GM18505 (cell line): ENCODE measurements at regions not wholly inside any gene's neighbourhood (a gene's known extent, or its start where the extent isn't known, plus 50 kb on each side); places are given as distances from the start of the nearest gene placed in this dataset.

Experiments used
- ATAC-seq: cut with Tn5 transposase; IDR thresholded peaks from one replicate; pipeline ENCODE4 v1.9.1; 2021; ENCODE audit not compliant: unreplicated experiment
- POLR2A ChIP-seq: IDR thresholded peaks from 4 replicates; pipeline ENCODE4 v1.6.1; 2011; ENCODE audit warnings: borderline replicate concordance; ENCODE audit not compliant: insufficient read depth, insufficient read length; ENCODE audit errors: extremely low read depth

- ATAC-seq = no peak
- TF ChIP-seq POLR2A = no peak
These were observed 76.6 kb upstream of the SPATA13 start for GRCh38 chr13:24083722-24084421.

DNA sequence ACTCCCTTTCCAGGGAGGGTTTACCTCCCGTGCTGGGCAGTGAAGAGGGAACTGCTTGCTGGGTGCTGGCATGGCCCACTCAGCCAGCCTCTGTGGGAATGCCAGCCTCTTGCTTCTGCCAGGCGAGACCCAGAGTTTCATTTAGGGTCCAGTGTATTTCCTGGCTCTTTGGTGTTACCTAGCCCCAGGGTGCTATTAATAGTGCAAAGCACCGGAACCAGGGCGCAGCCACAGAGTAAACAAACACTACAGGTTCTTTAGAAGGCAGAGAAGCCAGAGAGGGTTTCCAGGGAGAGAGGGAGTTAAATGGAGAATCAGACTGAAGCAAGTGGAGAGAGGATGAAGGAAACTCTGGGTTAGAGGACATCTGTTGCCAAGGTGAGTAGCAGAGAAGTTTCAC, 74.9 kb upstream of the SPATA13 start:
- no peak for ATAC-seq
- no peak for TF ChIP-seq POLR2A

GRCh38 chr13:24086642-24087041, 73.9 kb upstream of the SPATA13 start:
- ATAC-seq = no peak
- no peak for TF ChIP-seq POLR2A

DNA sequence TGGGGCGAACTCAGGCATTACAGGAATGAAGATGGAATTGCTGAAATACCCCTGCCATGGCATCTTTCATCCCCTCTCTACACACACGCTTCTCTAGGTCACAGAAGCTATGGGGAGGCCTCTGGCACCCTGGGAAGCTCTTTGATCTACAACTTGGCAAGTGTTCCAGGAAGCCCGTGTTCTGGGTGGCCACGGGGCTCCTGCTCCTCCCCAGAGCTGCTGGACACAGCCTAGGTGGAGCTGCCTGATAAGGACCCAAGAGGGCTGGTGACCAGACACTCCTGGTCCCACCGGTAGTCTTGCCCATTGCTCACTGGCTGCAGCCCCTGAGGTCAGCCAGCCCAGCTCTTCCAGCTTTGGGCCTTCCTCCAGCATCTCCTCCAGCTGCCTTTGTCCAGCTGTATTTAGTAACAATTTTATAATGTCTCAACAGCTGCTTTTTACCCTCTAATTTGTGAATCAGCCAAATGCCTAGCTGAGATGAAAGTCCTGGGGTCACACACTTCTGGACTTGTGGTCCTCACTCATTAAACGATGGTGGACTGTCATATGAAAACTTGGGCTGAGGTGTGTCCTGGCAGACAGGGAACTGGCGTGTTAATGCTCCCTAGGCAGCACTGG, 72.8 kb upstream of the SPATA13 start:
- ATAC-seq = no peak
- no peak for TF ChIP-seq POLR2A

GRCh38 chr13:24090049-24090448, 70.5 kb upstream of the SPATA13 start:
- TF ChIP-seq POLR2A = no peak
- no peak for ATAC-seq

- no peak for ATAC-seq
- no peak for TF ChIP-seq POLR2A
These were observed 69.4 kb upstream of the SPATA13 start for GRCh38 chr13:24091080-24091479.

- TF ChIP-seq POLR2A = no peak
- no peak for ATAC-seq
These were observed 68.4 kb upstream of the SPATA13 start for GRCh38 chr13:24092108-24092507.

GRCh38 chr13:24093047-24093446, 67.5 kb upstream of the SPATA13 start:
- TF ChIP-seq POLR2A = no peak
- ATAC-seq = no peak

DNA sequence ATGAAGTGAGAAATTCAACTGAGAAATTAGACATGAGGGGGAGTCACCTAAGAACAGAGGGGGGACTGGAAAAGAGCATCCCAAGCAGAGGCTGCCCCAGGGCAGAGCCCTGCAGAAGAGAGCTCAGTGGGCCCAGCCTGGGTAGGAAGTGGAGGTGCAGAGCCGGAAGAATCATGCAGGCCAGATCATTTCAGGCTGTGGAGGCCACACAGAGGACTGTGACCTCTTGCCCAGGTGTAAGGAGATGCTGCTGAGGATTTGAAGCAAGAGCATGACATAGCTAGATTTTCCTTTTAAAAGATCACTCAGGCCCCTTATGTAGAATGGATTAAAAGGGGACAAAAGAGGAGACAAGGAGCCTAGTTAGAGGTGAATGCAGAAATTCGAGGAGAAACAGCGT, 63.9 kb upstream of the SPATA13 start:
- no peak for TF ChIP-seq POLR2A
- no peak for ATAC-seq

GRCh38 chr13:24097064-24097463, 63.5 kb upstream of the SPATA13 start:
- no peak for TF ChIP-seq POLR2A
- no peak for ATAC-seq

DNA sequence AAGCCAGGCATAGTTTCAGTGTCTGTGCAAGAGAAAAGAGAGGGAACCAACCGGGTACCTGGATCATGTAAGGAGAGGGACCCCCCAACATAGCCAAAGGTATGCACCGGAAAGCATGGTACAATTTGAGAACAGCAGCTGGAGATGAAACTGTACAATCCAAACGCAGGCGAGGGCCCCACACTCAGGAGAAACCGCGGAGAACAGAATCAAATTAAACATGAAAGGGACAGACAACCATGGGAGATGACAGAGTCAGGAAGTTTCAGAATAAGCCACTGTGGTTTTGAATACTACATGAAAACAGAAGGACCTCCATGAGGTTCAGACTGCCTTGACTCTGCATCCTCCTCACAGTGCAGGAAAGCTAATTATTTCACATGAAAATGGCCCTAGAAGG, 62.9 kb upstream of the SPATA13 start:
- no peak for ATAC-seq
- no peak for TF ChIP-seq POLR2A

GRCh38 chr13:24099490-24099889, 61.0 kb upstream of the SPATA13 start:
- no peak for ATAC-seq
- TF ChIP-seq POLR2A = no peak

DNA sequence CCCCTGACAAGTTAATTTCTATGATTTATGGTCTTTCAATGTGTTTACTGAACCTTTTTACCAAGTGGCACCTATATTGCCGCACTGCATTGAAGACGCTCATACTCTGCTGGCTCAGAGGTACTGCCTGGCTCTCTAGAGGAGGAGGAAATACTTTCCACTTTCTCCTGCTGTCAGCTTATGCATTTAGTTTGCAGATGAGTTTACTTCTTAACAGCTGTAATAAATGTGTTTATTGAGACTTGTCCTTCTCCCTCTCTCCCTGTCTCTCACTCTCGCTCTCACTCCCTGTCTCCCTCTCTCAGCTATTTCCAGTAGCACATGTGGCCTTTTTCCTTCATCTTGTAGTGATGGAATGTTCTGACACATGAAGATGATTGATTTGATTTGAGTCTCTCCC, 60.3 kb upstream of the SPATA13 start:
- no peak for ATAC-seq
- no peak for TF ChIP-seq POLR2A

DNA sequence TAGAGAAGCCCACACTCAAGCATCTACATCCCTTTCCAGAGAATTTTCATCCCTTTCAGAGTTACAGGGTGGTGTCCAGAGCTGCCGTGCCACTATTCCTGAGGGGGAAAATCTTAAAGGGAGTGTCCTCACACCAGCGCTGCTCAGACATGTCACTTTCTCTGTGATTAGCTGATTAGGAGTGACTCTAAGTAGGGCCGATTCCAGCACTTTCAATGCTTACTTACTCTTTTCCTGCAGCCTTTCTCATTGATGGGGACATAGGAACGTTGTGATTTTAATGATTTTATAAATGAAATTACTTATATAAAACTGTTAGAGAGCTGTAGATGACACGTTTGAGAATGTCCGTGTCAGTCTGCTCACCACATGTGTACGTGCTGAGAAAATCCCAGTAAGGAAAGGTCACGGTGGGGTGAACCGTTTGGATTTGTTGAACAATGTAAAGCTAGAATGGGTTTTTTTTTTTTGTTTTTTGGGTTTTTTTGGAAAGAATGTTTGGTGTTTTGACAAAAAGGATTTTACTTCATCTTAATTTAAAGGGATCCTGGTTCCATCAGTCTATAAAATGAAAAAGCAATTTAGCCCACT, 56.6 kb upstream of the SPATA13 start:
- no peak for TF ChIP-seq POLR2A
- ATAC-seq = no peak
